GM23338 (cell line): ENCODE measurements at regions not wholly inside any gene's neighbourhood (a gene's known extent, or its start where the extent isn't known, plus 50 kb on each side); places are given as distances from the start of the nearest gene placed in this dataset.

ENCODE experiments used
- ATAC-seq: fragments of 200-7000 bp; cut with Tn5 transposase; 3 replicates; pipeline ENCODE4 v1.9.1; 2020
- DNase-seq: peaks from one replicate; pipeline ENCODE4 v3.0.0-alpha.2; 2015; ENCODE audit warnings: low spot score
- H2AFZ ChIP-seq: fragments of 200-600 bp; sonication (generic); 2 replicates; pipeline ENCODE4 v1.8.0; 2016; ENCODE audit warnings: antibody characterized with exemption, mild to moderate bottlenecking, moderate library complexity
- H3F3A ChIP-seq: fragments of 200-600 bp; sonication (generic); replicated peaks from 2 replicates; pipeline ENCODE4 v1.8.0; 2017; ENCODE audit warnings: antibody characterized with exemption, mixed run types, low read depth
- H3K27ac ChIP-seq: fragments of 200-600 bp; sonication (generic); 2 replicates; pipeline ENCODE4 v1.6.1; 2016; ENCODE audit warnings: low read depth
- H3K27me3 ChIP-seq: fragments of 200-600 bp; sonication (generic); 2 replicates; pipeline ENCODE4 v1.8.0; 2016; ENCODE audit warnings: mild to moderate bottlenecking, mixed run types, moderate library complexity; ENCODE audit not compliant: insufficient read depth
- H3K36me3 ChIP-seq: fragments of 200-600 bp; sonication (generic); 2 replicates; pipeline ENCODE4 v1.8.0; 2016; ENCODE audit warnings: mild to moderate bottlenecking; ENCODE audit not compliant: insufficient read depth
- H3K4me1 ChIP-seq: fragments of 200-600 bp; sonication (generic); 2 replicates; pipeline ENCODE4 v1.8.0; 2016; ENCODE audit warnings: mild to moderate bottlenecking, moderate library complexity; ENCODE audit not compliant: insufficient read depth
- H3K4me2 ChIP-seq: fragments of 200-600 bp; sonication (generic); 2 replicates; pipeline ENCODE4 v1.7.1; 2017; ENCODE audit warnings: mixed run types
- H3K4me3 ChIP-seq: fragments of 200-600 bp; sonication (generic); 2 replicates; pipeline ENCODE4 v1.6.1; 2016; ENCODE audit warnings: mixed run types
- H3K79me2 ChIP-seq: fragments of 200-600 bp; sonication (generic); replicated peaks from 2 replicates; pipeline ENCODE4 v1.8.0; 2017; ENCODE audit warnings: mild to moderate bottlenecking; ENCODE audit not compliant: insufficient read depth
- H3K9me2 ChIP-seq: fragments of 200-600 bp; sonication (generic); 2 replicates; pipeline ENCODE4 v1.8.0; 2017; ENCODE audit not compliant: insufficient read depth
- H4K20me1 ChIP-seq: fragments of 200-600 bp; sonication (generic); replicated peaks from 2 replicates; pipeline ENCODE4 v1.8.0; 2017; ENCODE audit warnings: mild to moderate bottlenecking; ENCODE audit not compliant: insufficient read depth
- H3K27ac Mint-ChIP-seq: 2 replicates; pipeline ENCODE4 v1.8.0; 2020; ENCODE audit warnings: inconsistent platforms, mild to moderate bottlenecking, moderate library complexity, mixed read lengths
- H3K27me3 Mint-ChIP-seq: 3 replicates; pipeline ENCODE4 v1.8.0; 2022; ENCODE audit warnings: low read depth, mild to moderate bottlenecking, moderate library complexity, mixed read lengths, inconsistent platforms; ENCODE audit not compliant: insufficient read depth, poor library complexity
- H3K36me3 Mint-ChIP-seq: 3 replicates; pipeline ENCODE4 v1.8.0; 2021; ENCODE audit warnings: low read depth, mild to moderate bottlenecking, inconsistent platforms, moderate library complexity, mixed read lengths
- H3K4me1 Mint-ChIP-seq: 3 replicates; pipeline ENCODE4 v1.8.0; 2020; ENCODE audit warnings: mild to moderate bottlenecking, inconsistent platforms, mixed read lengths
- H3K4me3 Mint-ChIP-seq: 3 replicates; pipeline ENCODE4 v1.8.0; 2021; ENCODE audit warnings: moderate library complexity, mild to moderate bottlenecking, inconsistent platforms, mixed read lengths
- H3K9me3 Mint-ChIP-seq: 3 replicates; pipeline ENCODE4 v1.8.0; 2020; ENCODE audit warnings: moderate library complexity, mild to moderate bottlenecking, inconsistent platforms, mixed read lengths
- CREB1 ChIP-seq: fragments of 250-450 bp; sonication (Bioruptor Pico); IDR thresholded peaks from 2 replicates; pipeline ENCODE4 v1.5.0; 2020; ENCODE audit warnings: low read depth, mild to moderate bottlenecking, moderate library complexity
- EZH2 ChIP-seq: fragments of 200-600 bp; sonication (generic); IDR thresholded peaks from one replicate; pipeline ENCODE4 v1.8.0; 2017; ENCODE audit warnings: antibody characterized with exemption, mild to moderate bottlenecking, low read depth; ENCODE audit not compliant: unreplicated experiment
- POLR2AphosphoS5 ChIP-seq: IDR thresholded peaks from 2 replicates; pipeline ENCODE4 v1.6.1; 2016; ENCODE audit warnings: antibody characterized with exemption, low read depth
- STAT1 ChIP-seq: IDR thresholded peaks from one replicate; pipeline ENCODE4 v1.6.1; 2016; ENCODE audit warnings: antibody characterized with exemption; ENCODE audit not compliant: unreplicated experiment
- ZNF114 ChIP-seq: fragments of 250-450 bp; sonication (Bioruptor Pico); IDR thresholded peaks from 2 replicates; pipeline ENCODE4 v1.5.0; 2020; ENCODE audit warnings: mild to moderate bottlenecking, moderate library complexity
- ZNF331 ChIP-seq: fragments of 250-450 bp; sonication (Bioruptor Pico); IDR thresholded peaks from 2 replicates; pipeline ENCODE4 v1.5.0; 2020; ENCODE audit warnings: low read depth, mild to moderate bottlenecking, moderate library complexity
- TF ChIP-seq, protein P1 (sequence below): fragments of 250-450 bp; sonication (Bioruptor Pico); IDR thresholded peaks from 2 replicates; pipeline ENCODE4 v1.5.0; 2020; ENCODE audit warnings: mild to moderate bottlenecking, moderate library complexity
- TF ChIP-seq, protein P2 (sequence below), 2 experiments: fragments of 200-600 bp in 1 of 2; sonication (generic) in 1 of 2; conservative IDR thresholded peaks; 2 replicates each; pipeline versions ENCODE4 v1.5.1 to v1.6.1; 2016 to 2017; ENCODE audit warnings: antibody characterized with exemption in 2 of 2, low read depth in 2 of 2, mild to moderate bottlenecking in 2 of 2, moderate library complexity in 1 of 2
- TF ChIP-seq, protein P3 (sequence below): IDR thresholded peaks from 2 replicates; pipeline ENCODE4 v1.6.1; 2016; ENCODE audit warnings: antibody characterized with exemption

DNA sequence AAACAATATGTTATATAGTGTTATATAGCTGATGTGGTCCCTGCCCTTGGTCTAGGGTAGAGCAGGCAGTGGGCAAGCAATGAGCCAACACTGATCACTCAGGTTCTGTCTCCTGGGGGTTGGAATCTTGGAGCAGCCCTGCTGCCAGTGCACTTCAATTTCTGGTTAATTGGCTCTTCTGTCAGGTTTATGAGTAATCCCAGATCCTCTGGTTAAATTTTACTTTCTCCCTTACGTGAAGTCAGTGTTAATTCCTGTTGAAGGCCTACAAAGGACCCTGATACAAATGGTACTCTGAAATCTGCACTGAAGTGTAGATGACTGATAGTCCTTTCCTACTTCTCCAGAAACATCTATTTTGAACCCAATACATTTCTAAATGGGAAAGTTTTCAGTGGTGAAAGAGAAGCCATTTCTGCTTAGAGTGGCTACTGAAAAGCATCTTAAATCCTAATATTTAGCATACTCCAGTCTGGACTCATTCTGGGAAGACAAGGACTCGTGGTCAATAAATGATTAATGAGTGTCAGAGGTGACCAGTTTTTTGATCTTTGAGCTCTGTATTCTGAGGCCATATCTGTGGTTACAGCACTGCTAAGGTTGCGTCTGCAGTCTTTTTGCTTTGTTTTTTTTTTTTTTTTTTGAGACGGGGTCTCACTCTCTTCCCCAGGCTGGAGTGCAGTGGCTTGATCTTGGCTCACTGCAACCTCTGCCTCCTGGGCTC lies 442.4 kb downstream of the KIF4B start:
- peaks cover 1% of the 10 kb centered on the region for H3K27me3 Mint-ChIP-seq

DNA sequence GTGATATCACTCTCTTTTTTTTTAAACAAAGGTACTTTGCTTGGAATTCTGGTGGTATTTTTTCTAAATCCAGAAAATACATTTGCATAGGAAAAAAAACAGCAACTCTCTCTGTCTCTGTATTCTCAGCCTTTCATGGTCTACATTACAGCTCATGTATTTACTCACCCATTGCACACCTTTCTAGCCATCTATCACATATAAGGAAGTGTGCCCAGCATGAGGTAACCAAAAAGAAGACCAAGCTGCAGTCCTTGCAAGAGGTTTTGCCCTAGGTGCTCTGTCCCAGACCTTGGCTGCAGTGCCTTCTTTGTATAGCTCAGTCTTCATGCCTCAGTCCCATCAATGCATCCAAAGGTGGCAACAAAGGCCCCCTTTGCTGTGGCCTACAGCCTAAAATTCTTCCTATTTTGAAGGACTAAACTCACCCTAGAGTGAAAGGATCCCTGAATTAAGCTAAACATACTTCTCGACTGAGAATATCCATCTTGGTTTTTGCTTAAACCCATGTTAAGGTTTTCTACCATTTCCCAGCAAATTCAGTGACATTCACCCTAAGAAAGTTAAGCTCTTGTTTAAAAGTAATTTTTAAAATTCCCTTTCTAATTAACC lies 446.4 kb downstream of the KIF4B start:
- H3K9me3 Mint-ChIP-seq: peaks cover 3% of the 10 kb centered on the region; the same call in 2 of the 3 replicates
- Histone ChIP-seq H2AFZ (no peak overlapping the region), H3K4me3 (no peak overlapping the region), H3K27ac (no peak overlapping the region), H3K9me2 (0 out of 2 replicates have a peak, but pooled peaks cover 5% of the 10 kb centered on the region), H4K20me1 (no peaks in the 10 kb centered on the region), H3K36me3 (no peaks in the 10 kb centered on the region), H3K27me3 (no peaks in the 10 kb centered on the region), H3K4me2 (no peak overlapping the region), H3K4me1 (no peaks in the 10 kb centered on the region), H3K79me2 (no peaks in the 10 kb centered on the region), H3F3A (no peaks in the 10 kb centered on the region)
- no peaks in the 10 kb centered on the region; the same call in 2 of the 3 replicates for H3K4me1 Mint-ChIP-seq
- no peaks in the 10 kb centered on the region for H3K36me3 Mint-ChIP-seq
- no peak overlapping the region for H3K4me3 Mint-ChIP-seq
- H3K27me3 Mint-ChIP-seq: peaks cover 1% of the 10 kb centered on the region
- ATAC-seq (no peak), DNase-seq (no peak)
- H3K27ac Mint-ChIP-seq: no peak overlapping the region; the same call in 1 of the 2 replicates
- TF ChIP-seq POLR2AphosphoS5 (no peak), ZNF331 (CRISPR knock-in tag) (no peak), ZNF114 (CRISPR knock-in tag) (no peak), EZH2 (no peak), CREB1 (CRISPR knock-in tag) (no peak)
- TF ChIP-seq, protein P1, sequence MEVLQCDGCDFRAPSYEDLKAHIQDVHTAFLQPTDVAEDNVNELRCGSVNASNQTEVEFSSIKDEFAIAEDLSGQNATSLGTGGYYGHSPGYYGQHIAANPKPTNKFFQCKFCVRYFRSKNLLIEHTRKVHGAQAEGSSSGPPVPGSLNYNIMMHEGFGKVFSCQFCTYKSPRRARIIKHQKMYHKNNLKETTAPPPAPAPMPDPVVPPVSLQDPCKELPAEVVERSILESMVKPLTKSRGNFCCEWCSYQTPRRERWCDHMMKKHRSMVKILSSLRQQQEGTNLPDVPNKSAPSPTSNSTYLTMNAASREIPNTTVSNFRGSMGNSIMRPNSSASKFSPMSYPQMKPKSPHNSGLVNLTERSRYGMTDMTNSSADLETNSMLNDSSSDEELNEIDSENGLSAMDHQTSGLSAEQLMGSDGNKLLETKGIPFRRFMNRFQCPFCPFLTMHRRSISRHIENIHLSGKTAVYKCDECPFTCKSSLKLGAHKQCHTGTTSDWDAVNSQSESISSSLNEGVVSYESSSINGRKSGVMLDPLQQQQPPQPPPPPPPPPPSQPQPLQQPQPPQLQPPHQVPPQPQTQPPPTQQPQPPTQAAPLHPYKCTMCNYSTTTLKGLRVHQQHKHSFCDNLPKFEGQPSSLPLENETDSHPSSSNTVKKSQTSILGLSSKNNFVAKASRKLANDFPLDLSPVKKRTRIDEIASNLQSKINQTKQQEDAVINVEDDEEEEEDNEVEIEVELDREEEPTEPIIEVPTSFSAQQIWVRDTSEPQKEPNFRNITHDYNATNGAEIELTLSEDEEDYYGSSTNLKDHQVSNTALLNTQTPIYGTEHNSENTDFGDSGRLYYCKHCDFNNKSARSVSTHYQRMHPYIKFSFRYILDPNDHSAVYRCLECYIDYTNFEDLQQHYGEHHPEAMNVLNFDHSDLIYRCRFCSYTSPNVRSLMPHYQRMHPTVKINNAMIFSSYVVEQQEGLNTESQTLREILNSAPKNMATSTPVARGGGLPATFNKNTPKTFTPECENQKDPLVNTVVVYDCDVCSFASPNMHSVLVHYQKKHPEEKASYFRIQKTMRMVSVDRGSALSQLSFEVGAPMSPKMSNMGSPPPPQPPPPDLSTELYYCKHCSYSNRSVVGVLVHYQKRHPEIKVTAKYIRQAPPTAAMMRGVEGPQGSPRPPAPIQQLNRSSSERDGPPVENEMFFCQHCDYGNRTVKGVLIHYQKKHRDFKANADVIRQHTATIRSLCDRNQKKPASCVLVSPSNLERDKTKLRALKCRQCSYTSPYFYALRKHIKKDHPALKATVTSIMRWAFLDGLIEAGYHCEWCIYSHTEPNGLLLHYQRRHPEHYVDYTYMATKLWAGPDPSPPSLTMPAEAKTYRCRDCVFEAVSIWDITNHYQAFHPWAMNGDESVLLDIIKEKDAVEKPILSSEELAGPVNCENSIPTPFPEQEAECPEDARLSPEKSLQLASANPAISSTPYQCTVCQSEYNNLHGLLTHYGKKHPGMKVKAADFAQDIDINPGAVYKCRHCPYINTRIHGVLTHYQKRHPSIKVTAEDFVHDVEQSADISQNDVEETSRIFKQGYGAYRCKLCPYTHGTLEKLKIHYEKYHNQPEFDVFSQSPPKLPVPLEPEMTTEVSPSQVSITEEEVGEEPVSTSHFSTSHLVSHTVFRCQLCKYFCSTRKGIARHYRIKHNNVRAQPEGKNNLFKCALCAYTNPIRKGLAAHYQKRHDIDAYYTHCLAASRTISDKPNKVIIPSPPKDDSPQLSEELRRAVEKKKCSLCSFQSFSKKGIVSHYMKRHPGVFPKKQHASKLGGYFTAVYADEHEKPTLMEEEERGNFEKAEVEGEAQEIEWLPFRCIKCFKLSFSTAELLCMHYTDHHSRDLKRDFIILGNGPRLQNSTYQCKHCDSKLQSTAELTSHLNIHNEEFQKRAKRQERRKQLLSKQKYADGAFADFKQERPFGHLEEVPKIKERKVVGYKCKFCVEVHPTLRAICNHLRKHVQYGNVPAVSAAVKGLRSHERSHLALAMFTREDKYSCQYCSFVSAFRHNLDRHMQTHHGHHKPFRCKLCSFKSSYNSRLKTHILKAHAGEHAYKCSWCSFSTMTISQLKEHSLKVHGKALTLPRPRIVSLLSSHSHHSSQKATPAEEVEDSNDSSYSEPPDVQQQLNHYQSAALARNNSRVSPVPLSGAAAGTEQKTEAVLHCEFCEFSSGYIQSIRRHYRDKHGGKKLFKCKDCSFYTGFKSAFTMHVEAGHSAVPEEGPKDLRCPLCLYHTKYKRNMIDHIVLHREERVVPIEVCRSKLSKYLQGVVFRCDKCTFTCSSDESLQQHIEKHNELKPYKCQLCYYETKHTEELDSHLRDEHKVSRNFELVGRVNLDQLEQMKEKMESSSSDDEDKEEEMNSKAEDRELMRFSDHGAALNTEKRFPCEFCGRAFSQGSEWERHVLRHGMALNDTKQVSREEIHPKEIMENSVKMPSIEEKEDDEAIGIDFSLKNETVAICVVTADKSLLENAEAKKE (CRISPR knock-in tag): no peak
- TF ChIP-seq, protein P2, sequence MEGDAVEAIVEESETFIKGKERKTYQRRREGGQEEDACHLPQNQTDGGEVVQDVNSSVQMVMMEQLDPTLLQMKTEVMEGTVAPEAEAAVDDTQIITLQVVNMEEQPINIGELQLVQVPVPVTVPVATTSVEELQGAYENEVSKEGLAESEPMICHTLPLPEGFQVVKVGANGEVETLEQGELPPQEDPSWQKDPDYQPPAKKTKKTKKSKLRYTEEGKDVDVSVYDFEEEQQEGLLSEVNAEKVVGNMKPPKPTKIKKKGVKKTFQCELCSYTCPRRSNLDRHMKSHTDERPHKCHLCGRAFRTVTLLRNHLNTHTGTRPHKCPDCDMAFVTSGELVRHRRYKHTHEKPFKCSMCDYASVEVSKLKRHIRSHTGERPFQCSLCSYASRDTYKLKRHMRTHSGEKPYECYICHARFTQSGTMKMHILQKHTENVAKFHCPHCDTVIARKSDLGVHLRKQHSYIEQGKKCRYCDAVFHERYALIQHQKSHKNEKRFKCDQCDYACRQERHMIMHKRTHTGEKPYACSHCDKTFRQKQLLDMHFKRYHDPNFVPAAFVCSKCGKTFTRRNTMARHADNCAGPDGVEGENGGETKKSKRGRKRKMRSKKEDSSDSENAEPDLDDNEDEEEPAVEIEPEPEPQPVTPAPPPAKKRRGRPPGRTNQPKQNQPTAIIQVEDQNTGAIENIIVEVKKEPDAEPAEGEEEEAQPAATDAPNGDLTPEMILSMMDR (conservative IDR thresholded peaks at IDR 0.05; ENCODE audit: low read depth in 2 of 2): no peak
- TF ChIP-seq, protein P3, sequence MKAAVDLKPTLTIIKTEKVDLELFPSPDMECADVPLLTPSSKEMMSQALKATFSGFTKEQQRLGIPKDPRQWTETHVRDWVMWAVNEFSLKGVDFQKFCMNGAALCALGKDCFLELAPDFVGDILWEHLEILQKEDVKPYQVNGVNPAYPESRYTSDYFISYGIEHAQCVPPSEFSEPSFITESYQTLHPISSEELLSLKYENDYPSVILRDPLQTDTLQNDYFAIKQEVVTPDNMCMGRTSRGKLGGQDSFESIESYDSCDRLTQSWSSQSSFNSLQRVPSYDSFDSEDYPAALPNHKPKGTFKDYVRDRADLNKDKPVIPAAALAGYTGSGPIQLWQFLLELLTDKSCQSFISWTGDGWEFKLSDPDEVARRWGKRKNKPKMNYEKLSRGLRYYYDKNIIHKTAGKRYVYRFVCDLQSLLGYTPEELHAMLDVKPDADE: no peak

More for the DNA sequence above, 442.4 kb downstream of the KIF4B start:
- H3K4me3 Mint-ChIP-seq: no peak overlapping the region
- 0 out of 2 replicates have a peak, but pooled peaks cover 4% of the 10 kb centered on the region for H3K9me2 ChIP-seq
- no peak overlapping the region for H3K27ac Mint-ChIP-seq
- no peaks in the 10 kb centered on the region; the same call in 1 of the 3 replicates for H3K4me1 Mint-ChIP-seq
- no peaks in the 10 kb centered on the region for H3K36me3 ChIP-seq
- TF ChIP-seq POLR2AphosphoS5 (no peak), STAT1 (no peak)
- H3K4me3 ChIP-seq: no peak overlapping the region
- no peak overlapping the region for H2AFZ ChIP-seq
- no peaks in the 10 kb centered on the region for H3F3A ChIP-seq
- no peaks in the 10 kb centered on the region for H4K20me1 ChIP-seq
- H3K36me3 Mint-ChIP-seq: no peaks in the 10 kb centered on the region
- ATAC-seq: no peak
- H3K9me3 Mint-ChIP-seq: no peaks in the 10 kb centered on the region; the same call in 2 of the 3 replicates
- no peak overlapping the region for H3K4me2 ChIP-seq
- no peaks in the 10 kb centered on the region for H3K79me2 ChIP-seq
- H3K4me1 ChIP-seq: no peaks in the 10 kb centered on the region
- H3K27ac ChIP-seq: no peak overlapping the region
- no peaks in the 10 kb centered on the region for H3K27me3 ChIP-seq
- no peak for DNase-seq
